ENCODE measurements at regions not wholly inside any gene's neighbourhood (a gene's known extent, or its start where the extent isn't known, plus 50 kb on each side); places are given as distances from the start of the nearest gene placed in this dataset.

DNA sequence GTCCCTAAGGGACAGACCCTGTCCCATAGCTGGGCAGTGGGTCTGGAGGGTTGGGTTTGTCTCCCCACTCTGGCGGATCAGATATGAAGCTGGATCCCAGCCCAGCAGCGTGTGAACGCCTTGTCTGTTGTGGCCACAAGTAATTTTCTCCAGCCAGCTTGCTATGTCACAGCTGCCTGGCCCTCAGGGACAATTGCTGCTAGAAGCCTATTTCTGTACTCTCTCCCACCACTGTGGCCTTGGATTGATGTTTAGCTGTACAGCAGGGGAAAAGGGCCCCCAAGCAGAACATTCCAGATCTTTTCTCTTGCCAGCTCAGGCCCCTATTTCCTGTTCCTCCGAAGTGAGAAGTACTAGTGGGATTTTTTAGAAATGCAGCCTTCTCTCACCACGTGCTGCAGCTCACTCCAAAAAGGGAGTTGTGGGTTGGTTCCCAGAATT, 53.5 kb upstream of the WAC start:
- ChIA-PET CTCF (ENCODE audit: low intra/inter-chr PET ratio, low total read pairs) (no interaction called here), POLR2A (no interaction called here)
- intact Hi-C loops (cut with micrococcal nuclease; ENCODE audit: unreplicated experiment) = no loop called here
- H3K9me3 ChIP-seq (ENCODE audit: low read length) = no peaks in the 10 kb centered on the region
- in situ Hi-C loops (cut with HindIII; ENCODE audit: extremely low pct_ligation_motif_present, low pct_unique_long_range_greater_than_20kb) = no loop called here
- H3K27ac ChIP-seq (ENCODE audit: extremely low read length, insufficient read depth, low read length) = no peak overlapping the region
- TF ChIP-seq KDM1A (CRISPR knock-in tag; IDR thresholded peaks at IDR 0.05) (no peak), ZNF136 (CRISPR knock-in tag; IDR thresholded peaks at IDR 0.05; ENCODE audit: low read depth) (no peak), BORCS8-MEF2B (CRISPR knock-in tag; IDR thresholded peaks at IDR 0.05) (no peak), SNAPC2 (CRISPR knock-in tag; IDR thresholded peaks at IDR 0.05) (no peak), ZNF724P (CRISPR knock-in tag; IDR thresholded peaks at IDR 0.05; ENCODE audit: borderline replicate concordance) (no peak), FOSL2 (CRISPR knock-in tag; IDR thresholded peaks at IDR 0.05) (no peak), ZKSCAN1 (IDR thresholded peaks at IDR 0.05; ENCODE audit: low read length) (no peak), HNRNPLL (IDR thresholded peaks at IDR 0.05; ENCODE audit: low read depth, low read length, poor library complexity, severe bottlenecking) (no peak)
- TF ChIP-seq, protein P1, sequence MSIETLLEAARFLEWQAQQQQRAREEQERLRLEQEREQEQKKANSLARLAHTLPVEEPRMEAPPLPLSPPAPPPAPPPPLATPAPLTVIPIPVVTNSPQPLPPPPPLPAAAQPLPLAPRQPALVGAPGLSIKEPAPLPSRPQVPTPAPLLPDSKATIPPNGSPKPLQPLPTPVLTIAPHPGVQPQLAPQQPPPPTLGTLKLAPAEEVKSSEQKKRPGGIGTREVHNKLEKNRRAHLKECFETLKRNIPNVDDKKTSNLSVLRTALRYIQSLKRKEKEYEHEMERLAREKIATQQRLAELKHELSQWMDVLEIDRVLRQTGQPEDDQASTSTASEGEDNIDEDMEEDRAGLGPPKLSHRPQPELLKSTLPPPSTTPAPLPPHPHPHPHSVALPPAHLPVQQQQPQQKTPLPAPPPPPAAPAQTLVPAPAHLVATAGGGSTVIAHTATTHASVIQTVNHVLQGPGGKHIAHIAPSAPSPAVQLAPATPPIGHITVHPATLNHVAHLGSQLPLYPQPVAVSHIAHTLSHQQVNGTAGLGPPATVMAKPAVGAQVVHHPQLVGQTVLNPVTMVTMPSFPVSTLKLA (IDR thresholded peaks at IDR 0.05) = no peak
- H2AFZ ChIP-seq (ENCODE audit: low read length) = no peak overlapping the region
- H3K27me3 ChIP-seq (ENCODE audit: control insufficient read depth in 1 of 2, insufficient read depth in 2 of 2, low read length in 2 of 2) = peaks cover 1 to 3% of the 10 kb centered on the region in 2 experiments; a peak in 1 of 5 replicates
- H3K4me2 ChIP-seq (ENCODE audit: low read depth, low read length) = no peak overlapping the region
- no peak for ATAC-seq
- no TSS peak for BruUV-seq (replicated peaks)
- no peaks in the 10 kb centered on the region for H3K79me2 ChIP-seq (ENCODE audit: insufficient read depth, low read length)
- WGBS (ENCODE audit: low lambda C conversion rate) = 32% methylated on average over 5 of the region's 5 CpGs
- H3K4me1 ChIP-seq (ENCODE audit: insufficient read depth, low read length) = no peaks in the 10 kb centered on the region
- no peak overlapping the region for H3K4me3 ChIP-seq (replicated peaks in 1 of 3; ENCODE audit: insufficient read depth in 1 of 3, low read depth in 2 of 3, low read length in 3 of 3)
- H3K9ac ChIP-seq (ENCODE audit: insufficient read depth, low read depth, low read length) = no peak overlapping the region
- H3K36me3 ChIP-seq (replicated peaks in 1 of 2; ENCODE audit: control insufficient read depth in 1 of 2, insufficient read depth in 2 of 2, low read length in 2 of 2) = no peaks in the 10 kb centered on the region
- DNase-seq (ENCODE audit: low spot score) = no peak
- FAIRE-seq = no peak
- no peaks in the 10 kb centered on the region for H4K20me1 ChIP-seq (ENCODE audit: insufficient read depth, low read length)

All from HepG2 (cell line).